Uterus (tissue), 3 donors: ENCODE measurements at regions not wholly inside any gene's neighbourhood (a gene's known extent, or its start where the extent isn't known, plus 50 kb on each side); places are given as distances from the start of the nearest gene placed in this dataset.

Experiments
- DNase-seq, 2 donors: peaks; one replicate each; pipeline ENCODE4 v3.0.0-alpha.2; 2019 to 2020
- H3K27ac ChIP-seq, 2 donors: fragments of 200-600 bp; sonication (generic); 1 replicate in 1 of 2; 2 replicates in 1 of 2; pipeline ENCODE4 v1.5.1; 2016 to 2018
- H3K27me3 ChIP-seq, 2 donors: fragments of 200-600 bp; sonication (generic); one replicate each; pipeline ENCODE4 v1.5.1; 2018 to 2019; ENCODE audit warnings: control low read depth in 1 of 2
- H3K36me3 ChIP-seq, 2 donors: fragments of 200-600 bp; sonication (generic); one replicate each; pipeline ENCODE4 v1.5.1; 2019; ENCODE audit warnings: control low read depth in 1 of 2
- H3K4me1 ChIP-seq, 2 donors: fragments of 200-600 bp; sonication (generic); one replicate each; pipeline ENCODE4 v1.5.1; 2018 to 2019; ENCODE audit warnings: control low read depth in 1 of 2
- H3K4me3 ChIP-seq, 2 donors: fragments of 200-600 bp; sonication (generic); 1 replicate in 1 of 2; 2 replicates in 1 of 2; pipeline ENCODE4 v1.5.1; 2018 to 2019; ENCODE audit warnings: mild to moderate bottlenecking in 1 of 2
- H3K9me3 ChIP-seq, 2 donors: fragments of 200-600 bp; sonication (generic); one replicate each; pipeline ENCODE4 v1.5.1; 2019; ENCODE audit warnings: control low read depth in 1 of 2
- POLR2A ChIP-seq, 2 donors: fragments of 450-650 bp; IDR thresholded peaks; one replicate each; pipeline ENCODE4 v1.6.1; 2016; ENCODE audit warnings: antibody characterized with exemption in 2 of 2, mild to moderate bottlenecking in 1 of 2, moderate library complexity in 1 of 2
- intact Hi-C: fragments of 100-400 bp; cut with DNase I; formaldehyde crosslinking; loops from one replicate; pipeline ENCODE4 v1.15.1; 2023; ENCODE audit warnings: low total_unique reads
- TF ChIP-seq, protein P1 (sequence below), 4 experiments: fragments of 200-600 bp in 2 of 4; fragments of 450-650 bp in 2 of 4; sonication (generic) in 2 of 4; IDR thresholded peaks; one replicate each; pipeline ENCODE4 v1.5.1; 2016 to 2019; ENCODE audit warnings: antibody characterized with exemption in 4 of 4, mild to moderate bottlenecking in 2 of 4, moderate library complexity in 1 of 4
- donor health status: DM: yes; HTN: yes; CAD: no.

DNA sequence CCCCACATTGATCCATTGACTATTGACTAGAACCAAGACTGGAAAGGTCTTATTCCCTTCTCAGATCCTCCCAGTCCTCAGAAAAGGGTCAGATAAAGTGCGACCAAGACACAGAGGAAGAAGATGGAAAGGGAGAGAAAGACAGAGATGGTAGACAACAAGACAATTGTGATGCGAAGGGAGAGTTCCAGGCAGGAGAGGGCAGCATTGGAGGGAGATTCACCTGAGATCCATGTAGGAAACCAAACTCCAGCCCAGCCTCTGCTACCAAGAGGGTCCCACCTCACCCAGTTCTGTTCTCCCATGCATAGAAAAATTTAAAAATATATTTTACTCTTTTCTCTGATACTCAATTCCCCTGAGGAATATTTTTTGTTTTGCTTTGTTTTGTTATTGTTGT lies 67.3 kb upstream of the TSHZ3 start:
- intact Hi-C loops, result no loop called here

GRCh38 chr19:31418055-31418454 lies 68.8 kb upstream of the TSHZ3 start:
- Histone ChIP-seq H3K4me1 (no peaks in the 10 kb centered on the region), H3K4me3 (no peak overlapping the region), H3K9me3 (no peaks in the 10 kb centered on the region), H3K27me3 (no peaks in the 10 kb centered on the region), H3K27ac (no peak overlapping the region), H3K36me3 (no peaks in the 10 kb centered on the region)
- intact Hi-C loops, result no loop called here
- DNase-seq, result no peak
- TF ChIP-seq, protein P1, sequence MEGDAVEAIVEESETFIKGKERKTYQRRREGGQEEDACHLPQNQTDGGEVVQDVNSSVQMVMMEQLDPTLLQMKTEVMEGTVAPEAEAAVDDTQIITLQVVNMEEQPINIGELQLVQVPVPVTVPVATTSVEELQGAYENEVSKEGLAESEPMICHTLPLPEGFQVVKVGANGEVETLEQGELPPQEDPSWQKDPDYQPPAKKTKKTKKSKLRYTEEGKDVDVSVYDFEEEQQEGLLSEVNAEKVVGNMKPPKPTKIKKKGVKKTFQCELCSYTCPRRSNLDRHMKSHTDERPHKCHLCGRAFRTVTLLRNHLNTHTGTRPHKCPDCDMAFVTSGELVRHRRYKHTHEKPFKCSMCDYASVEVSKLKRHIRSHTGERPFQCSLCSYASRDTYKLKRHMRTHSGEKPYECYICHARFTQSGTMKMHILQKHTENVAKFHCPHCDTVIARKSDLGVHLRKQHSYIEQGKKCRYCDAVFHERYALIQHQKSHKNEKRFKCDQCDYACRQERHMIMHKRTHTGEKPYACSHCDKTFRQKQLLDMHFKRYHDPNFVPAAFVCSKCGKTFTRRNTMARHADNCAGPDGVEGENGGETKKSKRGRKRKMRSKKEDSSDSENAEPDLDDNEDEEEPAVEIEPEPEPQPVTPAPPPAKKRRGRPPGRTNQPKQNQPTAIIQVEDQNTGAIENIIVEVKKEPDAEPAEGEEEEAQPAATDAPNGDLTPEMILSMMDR (IDR thresholded peaks at IDR 0.05), result no peak
- TF ChIP-seq POLR2A (IDR thresholded peaks at IDR 0.05), result no peak

More for the DNA sequence above, 67.3 kb upstream of the TSHZ3 start:
- Histone ChIP-seq H3K36me3 (no peaks in the 10 kb centered on the region), H3K9me3 (no peaks in the 10 kb centered on the region), H3K4me3 (no peak overlapping the region), H3K4me1 (no peaks in the 10 kb centered on the region), H3K27ac (no peak overlapping the region), H3K27me3 (no peaks in the 10 kb centered on the region)
- no peak for DNase-seq
- no peak for TF ChIP-seq POLR2A (IDR thresholded peaks at IDR 0.05)
- TF ChIP-seq, protein P1 (IDR thresholded peaks at IDR 0.05), result no peak

DNA sequence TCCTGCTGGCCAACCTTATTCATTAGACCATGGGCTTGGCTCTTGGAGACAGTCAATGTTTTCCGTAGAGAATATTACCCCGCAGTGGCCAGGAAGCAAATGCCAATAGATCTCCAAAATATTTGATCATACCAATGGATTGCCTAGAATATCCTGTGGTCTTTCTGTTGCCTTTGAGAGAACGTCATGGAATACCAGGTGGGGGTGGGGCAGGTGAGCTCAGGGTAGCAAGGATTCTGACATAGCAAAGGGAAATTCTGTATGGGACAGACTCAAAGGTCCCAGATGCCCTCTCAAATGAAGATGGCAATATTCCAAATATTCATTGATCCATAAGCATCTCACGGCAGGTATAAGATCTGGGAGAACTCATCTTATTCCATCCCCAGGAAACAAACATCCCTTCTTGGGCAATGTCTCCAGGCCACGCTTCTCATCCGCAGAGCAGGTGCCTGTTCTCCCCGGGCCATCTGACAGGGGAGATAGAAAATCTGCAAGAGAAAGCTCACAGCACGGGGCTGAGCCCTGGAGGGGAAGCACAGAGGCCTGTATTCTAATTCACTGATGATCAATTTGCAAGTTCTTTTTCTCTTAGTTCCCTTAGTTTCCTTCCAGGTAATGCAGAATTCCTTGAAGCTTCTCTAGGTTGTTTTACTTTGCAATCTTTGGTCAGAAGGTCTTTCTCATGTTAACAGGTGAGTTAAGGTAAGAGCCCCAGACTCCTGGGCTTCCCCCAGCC lies 69.6 kb upstream of the TSHZ3 start:
- Histone ChIP-seq H3K27ac (no peak overlapping the region), H3K4me1 (no peaks in the 10 kb centered on the region), H3K9me3 (no peaks in the 10 kb centered on the region), H3K27me3 (no peaks in the 10 kb centered on the region), H3K4me3 (no peak overlapping the region), H3K36me3 (no peaks in the 10 kb centered on the region)
- TF ChIP-seq POLR2A (IDR thresholded peaks at IDR 0.05), result no peak
- TF ChIP-seq, protein P1 (IDR thresholded peaks at IDR 0.05), result no peak
- DNase-seq, result no peak
- intact Hi-C loops, result no loop called here

DNA sequence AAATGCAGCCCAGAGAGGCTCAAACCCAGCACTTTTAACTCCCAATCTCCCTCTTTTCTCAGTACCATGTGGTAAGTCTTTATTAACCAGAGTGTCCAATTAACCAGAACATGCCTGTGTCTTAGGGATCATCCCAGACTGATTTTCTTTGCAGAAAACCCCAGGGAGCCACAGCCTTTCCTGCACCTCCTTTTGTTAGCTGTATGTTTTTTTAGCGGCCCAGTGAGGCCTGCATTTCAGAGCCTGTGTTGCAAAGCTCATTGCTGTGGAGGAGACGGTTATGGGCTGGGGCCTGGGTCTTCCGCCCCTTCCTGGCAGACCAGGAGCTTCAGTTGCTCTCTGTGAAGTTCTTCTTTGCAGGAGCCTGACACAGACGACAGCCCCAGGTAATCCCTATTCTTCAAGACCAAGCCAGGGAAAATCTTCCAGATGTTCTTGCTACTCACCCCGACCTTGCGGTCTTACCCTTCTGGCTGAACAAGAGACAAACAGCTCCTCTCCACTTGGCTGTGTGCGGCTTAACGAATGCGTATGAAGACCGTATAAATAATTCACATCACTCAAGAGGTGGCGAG lies 70.7 kb upstream of the TSHZ3 start:
- no peak overlapping the region for H3K27ac ChIP-seq
- H3K36me3 ChIP-seq, result no peaks in the 10 kb centered on the region
- H3K4me3 ChIP-seq, result no peak overlapping the region
- DNase-seq, result no peak
- H3K9me3 ChIP-seq, result no peaks in the 10 kb centered on the region
- intact Hi-C loops, result no loop called here
- TF ChIP-seq, protein P1 (IDR thresholded peaks at IDR 0.05), result no peak
- no peak for TF ChIP-seq POLR2A (IDR thresholded peaks at IDR 0.05)
- H3K4me1 ChIP-seq, result no peaks in the 10 kb centered on the region
- H3K27me3 ChIP-seq, result no peaks in the 10 kb centered on the region

DNA sequence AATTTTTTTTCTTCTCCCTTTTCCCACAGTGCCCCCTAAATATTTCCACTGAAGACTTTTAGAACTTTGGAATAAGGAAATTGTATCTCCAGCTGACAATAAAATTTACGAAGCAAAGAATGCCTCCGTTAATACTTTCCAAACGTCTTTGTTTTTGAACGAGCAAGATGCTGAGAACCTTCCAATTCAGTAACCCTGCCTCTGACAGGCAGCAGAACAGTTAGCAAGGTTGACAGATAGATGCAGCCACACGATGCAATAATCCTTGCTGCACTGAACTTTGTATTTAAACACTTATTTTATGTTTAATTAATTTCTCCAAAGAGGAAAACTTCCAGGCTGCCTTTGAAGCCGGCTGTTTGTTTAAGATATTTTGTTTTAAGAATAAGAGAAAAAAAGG lies 71.8 kb upstream of the TSHZ3 start:
- H3K27me3 ChIP-seq, result no peaks in the 10 kb centered on the region
- H3K9me3 ChIP-seq, result no peaks in the 10 kb centered on the region
- no peak for TF ChIP-seq POLR2A (IDR thresholded peaks at IDR 0.05)
- TF ChIP-seq, protein P1 (IDR thresholded peaks at IDR 0.05), result no peak
- H3K4me1 ChIP-seq, result no peaks in the 10 kb centered on the region
- no peaks in the 10 kb centered on the region for H3K36me3 ChIP-seq
- H3K27ac ChIP-seq, result no peak overlapping the region
- no peak overlapping the region for H3K4me3 ChIP-seq
- intact Hi-C loops, result no loop called here
- no peak for DNase-seq
